H1 (cell line): ENCODE measurements at regions not wholly inside any gene's neighbourhood (a gene's known extent, or its start where the extent isn't known, plus 50 kb on each side); places are given as distances from the start of the nearest gene placed in this dataset.
A peak's percentile ranks its signal among the peaks of the same experiment; 100 is the strongest.

Experiments used
- CTCF ChIA-PET: fragments of 300-600 bp; sonication (Branson Sonifier 250); formaldehyde crosslinking; loops from one replicate; lab custom pipeline; 2021; ENCODE audit not compliant: partially characterized antibody; lab: Charles Lee
- POLR2A ChIA-PET: fragments of 300-600 bp; sonication (Branson Sonifier 250); formaldehyde crosslinking; loops from one replicate; lab custom pipeline; 2021; ENCODE audit warnings: inconsistent platforms; ENCODE audit not compliant: partially characterized antibody; lab: Charles Lee
- DNase-seq, 2 experiments: peaks; one replicate each; pipeline versions ENCODE4 v3.0.0 to v3.0.0-alpha.2; 2010 to 2022; ENCODE audit warnings: low spot score in 2 of 2, low read depth in 1 of 2, mixed read lengths in 1 of 2
- FAIRE-seq: peaks from 2 replicates; lab custom pipeline; 2011; peaks lifted over from hg19 to GRCh38; lab: Jason Lieb, UNC
- H2AFZ ChIP-seq: 2 replicates; pipeline ENCODE4 v1.8.1; 2012; ENCODE audit warnings: low read length, inconsistent platforms
- H2AK5ac ChIP-seq: 2 replicates; pipeline ENCODE4 v1.6.1; 2013; ENCODE audit warnings: low read depth, low read length
- H2BK120ac ChIP-seq: replicated peaks from 2 replicates; pipeline ENCODE3; 2013; ENCODE audit warnings: low read depth, low read length, inconsistent platforms
- H2BK12ac ChIP-seq: 2 replicates; pipeline ENCODE4 v1.6.1; 2013; ENCODE audit warnings: low read depth, low read length
- H2BK15ac ChIP-seq: 2 replicates; pipeline ENCODE4 v1.6.1; 2013; ENCODE audit warnings: low read length
- H2BK20ac ChIP-seq: 2 replicates; pipeline ENCODE4 v1.6.1; 2013; ENCODE audit warnings: low read length
- H2BK5ac ChIP-seq: 2 replicates; pipeline ENCODE4 v1.6.1; 2013; ENCODE audit warnings: low read depth, low read length
- H3K14ac ChIP-seq: 2 replicates; pipeline ENCODE4 v1.6.1; 2013; ENCODE audit warnings: inconsistent platforms; ENCODE audit not compliant: insufficient read length
- H3K18ac ChIP-seq: 2 replicates; pipeline ENCODE4 v1.6.1; 2013; ENCODE audit warnings: low read length; ENCODE audit errors: extremely low read depth
- H3K23ac ChIP-seq: 2 replicates; pipeline ENCODE4 v1.6.1; 2013; ENCODE audit warnings: inconsistent platforms; ENCODE audit not compliant: insufficient read length
- H3K23me2 ChIP-seq: 2 replicates; pipeline ENCODE4 v1.6.1; 2013; ENCODE audit warnings: low read depth, low read length
- H3K27ac ChIP-seq: 2 replicates; pipeline ENCODE4 v1.6.1; 2011; ENCODE audit warnings: low read depth, low read length, inconsistent platforms
- H3K27me3 ChIP-seq, 4 experiments: replicated peaks in 1 of 4; 1 replicate in 1 of 4; 2 replicates in 3 of 4; pipeline versions ENCODE4 v1.6.1 to v1.8.1; 2011 to 2013; ENCODE audit warnings: low read length in 3 of 4, mild to moderate bottlenecking in 3 of 4, inconsistent platforms in 2 of 4, mixed read lengths in 2 of 4, moderate library complexity in 1 of 4; ENCODE audit not compliant: control insufficient read depth in 3 of 4, insufficient read depth in 3 of 4; ENCODE audit errors: extremely low read depth in 1 of 4
- H3K36me3 ChIP-seq, 4 experiments: 2 replicates each; pipeline versions ENCODE4 v1.6.1 to v1.8.1; 2011 to 2013; ENCODE audit warnings: mild to moderate bottlenecking in 4 of 4, low read length in 3 of 4, moderate library complexity in 2 of 4, control low read depth in 1 of 4, inconsistent platforms in 1 of 4; ENCODE audit not compliant: insufficient read depth in 4 of 4, control insufficient read depth in 2 of 4
- H3K4ac ChIP-seq: replicated peaks from 2 replicates; pipeline ENCODE3; 2013; ENCODE audit warnings: low read length, low read depth, mixed read lengths, inconsistent platforms; ENCODE audit not compliant: insufficient read length
- H3K4me1 ChIP-seq, 4 experiments: replicated peaks in 1 of 4; 1 replicate in 1 of 4; 2 replicates in 3 of 4; pipeline versions ENCODE4 v1.6.1 to v1.8.1; 2011 to 2013; ENCODE audit warnings: low read length in 3 of 4, inconsistent platforms in 2 of 4, mixed read lengths in 1 of 4; ENCODE audit not compliant: insufficient read depth in 4 of 4, control insufficient read depth in 3 of 4
- H3K4me2 ChIP-seq, 2 experiments: 2 replicates each; pipeline versions ENCODE4 v1.6.1 to v1.8.1; 2011 to 2013; ENCODE audit warnings: low read depth in 2 of 2, low read length in 2 of 2, control low read depth in 1 of 2, inconsistent platforms in 1 of 2, mild to moderate bottlenecking in 1 of 2; ENCODE audit not compliant: insufficient read depth in 1 of 2
- H3K4me3 ChIP-seq, 4 experiments: fragments of 200-600, 300-600 bp in 1 of 4; sonication (generic), shearing (Covaris generic), sonication (Bioruptor Twin) in 1 of 4; 2 replicates each; pipeline versions ENCODE4 v1.5.1 to v1.8.1; 2011 to 2016; ENCODE audit warnings: low read length in 4 of 4, low read depth in 3 of 4, control low read depth in 2 of 4, inconsistent platforms in 2 of 4, mild to moderate bottlenecking in 2 of 4, mixed read lengths in 1 of 4, moderate library complexity in 1 of 4; ENCODE audit not compliant: insufficient read depth in 2 of 4; ENCODE audit errors: extremely low read depth in 1 of 4
- H3K56ac ChIP-seq: replicated peaks from 2 replicates; pipeline ENCODE3; 2013; ENCODE audit warnings: low read depth, mild to moderate bottlenecking, mixed read lengths, low read length, inconsistent platforms; ENCODE audit not compliant: insufficient read length
- H3K79me1 ChIP-seq: 2 replicates; pipeline ENCODE4 v1.6.1; 2013; ENCODE audit warnings: low read depth, low read length, control low read depth
- H3K79me2 ChIP-seq, 2 experiments: 2 replicates each; pipeline versions ENCODE4 v1.6.1 to v1.8.1; 2012 to 2013; ENCODE audit warnings: low read length in 2 of 2, mild to moderate bottlenecking in 2 of 2, inconsistent platforms in 1 of 2; ENCODE audit not compliant: insufficient read depth in 2 of 2, control insufficient read depth in 1 of 2
- H3K9ac ChIP-seq, 4 experiments: replicated peaks in 1 of 4; 1 replicate in 1 of 4; 2 replicates in 3 of 4; pipeline versions ENCODE4 v1.6.1 to v1.8.1; 2011 to 2013; ENCODE audit warnings: low read depth in 3 of 4, low read length in 3 of 4, control low read depth in 2 of 4, mild to moderate bottlenecking in 2 of 4, moderate library complexity in 2 of 4, inconsistent platforms in 1 of 4; ENCODE audit errors: extremely low read depth in 1 of 4
- H3K9me3 ChIP-seq, 2 experiments: 2 replicates each; pipeline versions ENCODE4 v1.6.1 to v1.8.1; 2012 to 2013; ENCODE audit warnings: mild to moderate bottlenecking in 2 of 2, moderate library complexity in 2 of 2, control low read depth in 1 of 2, inconsistent platforms in 1 of 2, low read depth in 1 of 2, low read length in 1 of 2, mixed read lengths in 1 of 2; ENCODE audit not compliant: insufficient read depth in 2 of 2
- H4K20me1 ChIP-seq, 2 experiments: replicated peaks in 1 of 2; 2 replicates each; pipeline versions ENCODE3 to v1.8.1; 2011 to 2013; ENCODE audit warnings: inconsistent platforms in 2 of 2, low read length in 2 of 2, mild to moderate bottlenecking in 1 of 2; ENCODE audit not compliant: insufficient read depth in 2 of 2, control insufficient read depth in 1 of 2
- H4K5ac ChIP-seq: 2 replicates; pipeline ENCODE4 v1.6.1; 2013; ENCODE audit warnings: low read length, low read depth, mixed read lengths, inconsistent platforms; ENCODE audit not compliant: insufficient read length
- H4K8ac ChIP-seq: 2 replicates; pipeline ENCODE4 v1.8.0; 2013; ENCODE audit warnings: mild to moderate bottlenecking, moderate library complexity, low read length, inconsistent platforms; ENCODE audit not compliant: insufficient read depth; ENCODE audit errors: extremely low read depth
- H4K91ac ChIP-seq: replicated peaks from 2 replicates; pipeline ENCODE3; 2013; ENCODE audit warnings: low read length, mixed read lengths, inconsistent platforms; ENCODE audit not compliant: insufficient read length
- WGBS, 2 experiments: shearing (Covaris generic) in 1 of 2; methylation state at CpG; one replicate each; pipeline versions ENCODE4 v1.1.6 to v1.1.7; 2013 to 2015; ENCODE audit warnings: low lambda C conversion rate in 2 of 2, mixed read lengths in 2 of 2, inconsistent platforms in 1 of 2, low coverage in 1 of 2, missing lambda C conversion rate in 1 of 2; ENCODE audit not compliant: insufficient replicate concordance in 2 of 2, insufficient coverage in 1 of 2, insufficient read length in 1 of 2; ENCODE audit errors: extremely low coverage in 1 of 2, missing lambda C conversion rate in 1 of 2; 5-methylcytosine and 5-hydroxymethylcytosine counted together

DNA sequence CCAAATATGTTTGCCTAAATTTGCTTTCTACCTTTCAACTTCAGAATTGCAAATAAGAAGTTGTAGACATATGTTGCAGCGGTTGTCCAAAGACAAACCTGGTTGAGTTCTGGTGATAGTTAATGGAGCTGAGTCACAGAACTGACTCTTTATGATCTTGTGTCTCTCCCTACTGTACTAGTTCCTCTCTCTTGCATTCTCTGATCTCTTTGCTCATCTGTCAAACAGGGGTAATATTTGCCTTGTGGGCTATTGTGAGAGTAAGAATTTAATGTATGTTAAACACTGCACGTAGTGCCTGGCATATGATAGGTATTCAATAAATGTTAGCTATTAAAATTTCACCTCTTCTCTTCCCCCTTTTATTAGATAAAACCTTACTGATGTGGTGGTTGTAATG lies 283.5 kb upstream of the RGS6 start:
- POLR2A ChIA-PET, result interaction anchor here (1.2 kb wide), 1 partner anchor 284 kb away, joined by 5 read pairs; no protein-coding TSS in a partner anchor
- Histone ChIP-seq H3K79me2 (no peaks in the 10 kb centered on the region), H3K23me2 (no peaks in the 10 kb centered on the region), H2AK5ac (no peak overlapping the region), H4K20me1 (no peaks in the 10 kb centered on the region), H2BK15ac (no peak overlapping the region), H4K5ac (peak overlapping the region; percentile 77), H2AFZ (no peak overlapping the region), H3K27ac (0 out of 2 replicates have a peak overlapping the region, but pooled peaks have one; percentile 24), H3K27me3 (no peaks in the 10 kb centered on the region), H2BK20ac (peak overlapping the region; percentile 49; the same call in 1 of the 2 replicates), H3K36me3 (peaks cover 0 to 10% (median 5%) of the 10 kb centered on the region in 4 experiments; a peak in 4 of 8 replicates), H3K56ac (no peak overlapping the region), H3K79me1 (no peaks in the 10 kb centered on the region), H3K23ac (no peak overlapping the region), H2BK12ac (no peak overlapping the region), H3K4me2 (no peak overlapping the region), H3K4me3 (no peak overlapping the region), H2BK120ac (peak overlapping the region; percentile 18), H3K9me3 (peaks cover 5 to 6% of the 10 kb centered on the region in 2 experiments; a peak in 3 of 4 replicates), H4K91ac (no peak overlapping the region), H3K9ac (no peak overlapping the region), H3K4me1 (peaks cover 13 to 24% (median 19%) of the 10 kb centered on the region in 4 experiments; a peak in 6 of 7 replicates), H4K8ac (no peak overlapping the region), H3K4ac (no peak overlapping the region), H3K14ac (no peak overlapping the region), H2BK5ac (no peak overlapping the region), H3K18ac (0 out of 2 replicates have a peak overlapping the region, but pooled peaks have one; percentile 14)
- DNase-seq (no peak), FAIRE-seq (no peak)
- 94% methylated on average over 2 of the region's 2 CpGs; no CpG with 5 or more reads in 1 of the 2 experiments for WGBS, 2 experiments
- CTCF ChIA-PET, result interaction anchor here (0.6 to 1.1 kb wide), 3 partner anchors 13 to 463 kb away, joined by 3 read pairs; no protein-coding TSS in a partner anchor
